ENCODE measurements at regions not wholly inside any gene's neighbourhood (a gene's known extent, or its start where the extent isn't known, plus 50 kb on each side); places are given as distances from the start of the nearest gene placed in this dataset.

DNA sequence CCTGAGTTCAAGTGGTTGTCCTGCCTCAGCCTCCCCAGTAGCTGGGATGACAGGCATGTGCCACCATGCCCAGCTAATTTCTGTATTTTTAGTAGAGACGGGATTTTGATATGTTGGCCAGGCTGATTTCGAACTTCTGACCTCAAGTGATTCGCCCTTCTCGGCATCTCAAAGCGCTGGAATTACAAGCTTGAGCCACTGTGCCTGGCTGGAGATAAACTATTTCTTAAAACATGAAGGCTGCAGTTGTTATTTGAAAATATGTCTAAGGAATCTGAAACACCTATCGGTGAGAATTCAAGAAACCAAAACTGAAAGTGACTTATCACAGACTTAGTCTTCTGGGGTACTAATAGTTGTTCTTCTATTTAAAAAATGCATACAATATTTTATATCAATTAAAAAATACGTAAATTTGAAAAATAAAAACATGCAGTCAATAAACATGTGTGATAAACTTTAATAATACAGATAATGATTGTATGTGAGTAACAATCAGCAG is 176.9 kb upstream of the PRSS58 start:
- TF ChIP-seq, protein P1, sequence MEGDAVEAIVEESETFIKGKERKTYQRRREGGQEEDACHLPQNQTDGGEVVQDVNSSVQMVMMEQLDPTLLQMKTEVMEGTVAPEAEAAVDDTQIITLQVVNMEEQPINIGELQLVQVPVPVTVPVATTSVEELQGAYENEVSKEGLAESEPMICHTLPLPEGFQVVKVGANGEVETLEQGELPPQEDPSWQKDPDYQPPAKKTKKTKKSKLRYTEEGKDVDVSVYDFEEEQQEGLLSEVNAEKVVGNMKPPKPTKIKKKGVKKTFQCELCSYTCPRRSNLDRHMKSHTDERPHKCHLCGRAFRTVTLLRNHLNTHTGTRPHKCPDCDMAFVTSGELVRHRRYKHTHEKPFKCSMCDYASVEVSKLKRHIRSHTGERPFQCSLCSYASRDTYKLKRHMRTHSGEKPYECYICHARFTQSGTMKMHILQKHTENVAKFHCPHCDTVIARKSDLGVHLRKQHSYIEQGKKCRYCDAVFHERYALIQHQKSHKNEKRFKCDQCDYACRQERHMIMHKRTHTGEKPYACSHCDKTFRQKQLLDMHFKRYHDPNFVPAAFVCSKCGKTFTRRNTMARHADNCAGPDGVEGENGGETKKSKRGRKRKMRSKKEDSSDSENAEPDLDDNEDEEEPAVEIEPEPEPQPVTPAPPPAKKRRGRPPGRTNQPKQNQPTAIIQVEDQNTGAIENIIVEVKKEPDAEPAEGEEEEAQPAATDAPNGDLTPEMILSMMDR (IDR thresholded peaks at IDR 0.05) = no peak
- TF ChIP-seq POLR2AphosphoS5 (IDR thresholded peaks at IDR 0.05) (no peak), POLR2A (IDR thresholded peaks at IDR 0.05) (no peak)

Measured in upper lobe of left lung (tissue), 4 donors.